IPS DF 4.7 (cell line): ENCODE measurements at regions not wholly inside any gene's neighbourhood (a gene's known extent, or its start where the extent isn't known, plus 50 kb on each side); places are given as distances from the start of the nearest gene placed in this dataset.

Experiments used
- DNase-seq: peaks from one replicate; pipeline ENCODE4 v3.0.0-alpha.2; 2013; ENCODE audit warnings: low spot score; ENCODE audit errors: extremely low read depth

- DNase-seq: no peak
Measured at GRCh38 chr13:97561182-97561581, 127.2 kb downstream of the RAP2A start.

DNA sequence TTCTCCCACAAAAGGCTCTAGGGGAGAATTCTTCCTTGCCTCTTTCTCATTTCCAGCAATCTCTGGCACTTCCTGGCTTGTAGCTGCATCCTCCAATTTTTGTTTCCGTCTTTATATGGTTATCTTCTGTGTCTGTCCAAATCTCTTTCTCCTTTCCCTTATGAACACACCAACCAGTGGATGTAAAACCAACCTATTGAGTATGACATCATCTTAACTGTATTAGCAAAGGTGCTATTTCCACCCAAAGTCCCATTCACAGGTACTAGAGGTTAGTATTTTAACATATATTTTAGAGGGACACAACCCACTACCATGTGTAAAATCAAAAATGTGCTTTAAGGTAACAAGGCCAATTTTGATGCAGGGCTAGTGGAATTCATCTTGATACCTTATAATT lies 129.0 kb downstream of the RAP2A start:
- DNase-seq: no peak

GRCh38 chr13:97564956-97565355 lies 131.0 kb downstream of the RAP2A start:
- DNase-seq: no peak

DNA sequence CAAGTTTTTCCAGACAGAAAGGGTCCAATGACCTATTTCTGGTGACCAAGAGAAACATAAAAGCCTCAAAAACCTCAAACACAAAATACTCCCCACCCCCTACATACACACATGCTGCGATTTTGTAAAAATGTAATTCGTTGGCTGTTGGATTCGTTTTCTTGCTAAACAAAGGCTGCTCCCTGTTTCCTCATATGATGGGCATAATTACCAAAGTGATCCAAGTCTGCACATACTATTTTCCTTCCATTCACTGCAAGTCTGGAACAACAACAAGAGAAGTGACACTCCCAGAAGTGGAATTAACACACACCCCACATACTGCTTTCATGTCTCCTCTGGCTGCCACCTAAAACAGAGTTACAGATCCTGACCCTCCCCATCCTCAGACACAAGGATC lies 131.9 kb downstream of the RAP2A start:
- DNase-seq: no peak

DNA sequence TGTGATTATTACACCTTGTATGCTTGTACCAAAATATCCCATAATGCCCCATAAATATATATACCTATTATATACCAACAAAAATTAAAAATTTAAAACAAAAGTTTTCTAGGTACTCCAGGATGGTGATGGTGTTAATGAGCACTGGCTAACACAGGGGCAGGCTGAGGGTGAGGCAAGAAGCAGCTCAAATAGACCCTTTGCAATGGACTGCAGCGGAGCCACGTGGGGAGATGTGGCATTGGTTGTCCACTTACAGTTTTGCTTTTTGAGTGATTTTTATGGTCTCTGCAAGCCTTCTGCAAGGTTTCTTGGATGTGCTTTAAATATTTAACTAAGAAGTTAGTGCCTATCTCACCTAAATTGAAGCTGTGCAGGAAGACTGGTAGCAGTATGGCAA lies 132.9 kb downstream of the RAP2A start:
- no peak for DNase-seq

GRCh38 chr13:97567510-97568243 lies 133.7 kb downstream of the RAP2A start:
- no peak for DNase-seq

DNA sequence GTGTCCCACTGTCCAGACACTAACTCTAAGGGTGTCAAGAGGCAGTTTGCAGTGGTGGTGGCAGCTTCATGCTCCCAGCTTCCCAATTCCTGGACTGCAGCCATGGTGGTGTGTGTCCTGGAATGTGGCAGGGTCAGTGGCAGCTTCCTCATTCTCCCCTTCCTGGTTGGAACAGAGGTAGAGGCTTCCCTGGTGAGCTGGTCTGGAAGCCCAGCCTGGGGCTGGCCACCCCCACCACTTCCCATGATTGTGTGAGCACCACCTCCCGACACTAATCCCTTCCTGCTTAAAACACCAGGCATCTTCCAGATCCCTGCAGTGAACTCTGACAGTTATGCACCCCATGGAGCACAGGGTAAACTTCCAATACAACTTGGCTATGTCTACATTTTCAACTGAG lies 134.9 kb downstream of the RAP2A start:
- no peak for DNase-seq

- DNase-seq: no peak
Measured at GRCh38 chr13:97569841-97570240, 135.9 kb downstream of the RAP2A start.

DNA sequence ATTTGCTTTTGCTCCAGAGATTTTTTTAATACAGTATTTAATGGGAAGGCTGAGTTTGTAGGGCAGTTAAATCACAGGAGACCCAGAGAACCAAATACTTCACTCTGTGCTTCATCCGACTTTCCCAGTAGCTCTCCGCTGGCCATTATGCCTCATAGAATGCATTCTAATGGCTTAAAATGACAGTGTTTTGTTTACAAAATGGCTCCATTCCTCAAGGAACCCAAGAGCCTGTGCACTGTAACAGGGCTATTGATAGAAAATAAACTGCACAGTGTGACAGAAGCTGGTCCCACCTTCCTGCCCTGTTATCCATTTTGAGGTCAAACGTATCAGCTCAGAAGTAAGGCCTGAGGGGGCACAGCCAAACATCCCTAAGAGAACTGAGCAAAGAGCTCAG lies 136.5 kb downstream of the RAP2A start:
- DNase-seq: no peak

GRCh38 chr13:97573011-97573410 lies 139.0 kb downstream of the RAP2A start:
- no peak for DNase-seq

GRCh38 chr13:97574926-97575325 lies 141.0 kb downstream of the RAP2A start:
- DNase-seq: peak; percentile 36

GRCh38 chr13:97577026-97577425 lies 143.1 kb downstream of the RAP2A start:
- no peak for DNase-seq

DNA sequence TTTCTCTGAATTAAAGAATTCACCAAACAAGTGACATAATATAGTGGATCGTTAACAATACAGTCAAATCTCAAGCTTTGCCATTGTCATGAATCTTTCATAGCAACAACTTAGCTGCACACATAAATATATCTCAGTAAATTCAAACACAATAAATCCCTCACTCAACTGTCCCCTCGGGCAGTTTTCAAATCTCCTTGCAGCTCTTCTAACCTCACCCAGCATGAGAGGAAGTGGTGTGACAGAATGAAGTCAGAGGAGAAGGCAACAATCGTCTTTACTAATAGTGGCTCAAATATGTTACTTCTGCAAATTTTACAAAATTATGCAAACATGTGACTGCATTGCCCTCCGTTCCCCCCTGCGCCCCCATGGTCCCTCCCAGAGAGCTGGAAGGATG lies 148.2 kb downstream of the RAP2A start:
- DNase-seq: no peak

GRCh38 chr13:97583907-97584497 lies 150.0 kb downstream of the RAP2A start:
- no peak for DNase-seq

DNA sequence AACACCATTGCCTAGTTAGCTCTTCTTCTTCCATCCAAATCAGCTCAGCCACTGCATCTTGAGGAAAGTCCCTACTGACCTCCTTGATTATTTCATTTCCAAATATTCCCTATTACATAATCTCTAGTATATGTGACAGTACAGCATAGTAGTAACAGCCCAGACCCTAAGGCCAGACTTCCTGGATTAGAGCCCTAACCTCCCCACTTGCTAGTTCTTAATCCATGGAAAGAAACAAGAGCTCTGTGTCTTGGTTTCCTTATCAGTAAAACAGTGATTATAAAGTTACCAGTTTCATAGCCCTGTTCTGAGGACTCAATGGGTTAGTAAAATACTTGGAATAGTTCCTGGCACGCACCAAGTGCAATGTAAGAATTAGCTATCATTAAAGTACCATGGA lies 153.0 kb downstream of the RAP2A start:
- no peak for DNase-seq

DNA sequence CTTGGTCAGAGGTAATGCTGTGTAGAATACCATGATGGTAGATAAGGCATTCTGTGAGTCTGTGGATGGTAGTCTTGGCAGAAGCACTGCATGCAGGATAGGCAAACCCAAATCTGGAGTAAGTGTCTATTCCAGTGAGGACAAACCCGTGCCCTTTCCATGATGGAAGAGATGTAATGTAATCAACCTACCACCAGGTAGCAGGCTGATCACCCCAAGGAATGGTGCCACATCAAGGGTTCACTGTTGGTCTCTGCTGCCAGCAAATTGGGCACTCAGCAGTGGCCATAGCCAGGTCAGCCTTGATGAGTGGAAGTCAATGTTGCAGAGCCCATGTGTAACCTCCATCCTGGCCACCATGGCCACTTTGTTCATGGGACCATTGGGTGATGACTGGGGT lies 155.0 kb downstream of the RAP2A start:
- DNase-seq: no peak

GRCh38 chr13:97600458-97601075 lies 166.6 kb downstream of the RAP2A start:
- no peak for DNase-seq

DNA sequence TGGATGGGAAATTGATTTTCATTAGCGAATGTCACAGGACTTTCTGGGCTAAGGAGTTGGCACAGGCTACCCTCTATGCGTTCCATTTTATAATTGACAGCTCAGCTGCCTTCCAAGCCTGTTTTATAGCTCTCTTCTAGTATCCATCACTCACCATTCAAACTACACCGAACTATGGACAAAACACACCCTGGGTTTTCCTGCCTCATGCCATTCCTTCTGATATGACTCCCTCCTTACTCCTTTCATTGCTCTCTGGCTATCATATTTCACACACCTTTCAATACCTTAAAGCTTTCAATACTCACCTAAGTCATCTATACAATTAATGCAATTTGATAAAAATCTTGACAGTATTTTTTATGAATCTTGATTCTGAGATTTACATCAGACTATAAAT lies 181.3 kb downstream of the RAP2A start:
- no peak for DNase-seq

DNA sequence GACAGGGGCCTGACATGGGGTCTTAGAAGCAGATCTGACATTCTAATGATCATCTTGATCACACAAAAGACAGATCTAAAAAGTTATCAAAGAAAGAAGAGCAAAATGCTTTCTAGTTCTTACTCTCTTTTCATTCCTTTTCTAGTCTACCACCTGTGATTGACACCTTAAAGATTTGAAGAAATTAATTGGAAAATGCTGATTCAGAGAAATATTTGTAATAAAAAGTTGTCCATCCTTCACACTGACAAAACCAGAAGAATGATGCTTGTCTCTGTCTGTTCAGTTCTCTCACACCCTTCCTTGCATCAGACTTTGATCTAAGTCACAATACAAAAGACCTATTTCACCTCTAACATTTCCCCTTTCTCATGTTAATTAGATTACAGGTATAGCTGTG lies 182.4 kb downstream of the RAP2A start:
- DNase-seq: no peak

DNA sequence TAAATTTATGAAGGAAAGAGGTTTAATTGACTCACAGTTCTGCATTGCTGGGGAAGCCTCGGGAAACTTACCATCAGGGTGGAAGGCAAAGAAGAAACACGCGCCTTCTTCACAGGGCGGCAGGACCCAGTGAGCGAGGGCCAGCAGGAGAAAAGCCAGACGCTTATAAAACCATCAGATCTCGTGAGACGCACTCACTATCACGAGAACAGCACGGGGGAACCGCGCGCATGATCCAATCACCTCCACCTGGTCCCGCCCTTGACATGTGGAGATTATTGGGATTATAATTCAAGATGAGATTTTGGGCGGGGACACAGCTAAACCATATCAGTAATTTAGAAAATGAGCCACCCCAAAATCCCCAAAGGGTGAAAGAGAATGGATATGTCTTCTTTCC lies 187.1 kb downstream of the RAP2A start:
- DNase-seq: no peak

DNA sequence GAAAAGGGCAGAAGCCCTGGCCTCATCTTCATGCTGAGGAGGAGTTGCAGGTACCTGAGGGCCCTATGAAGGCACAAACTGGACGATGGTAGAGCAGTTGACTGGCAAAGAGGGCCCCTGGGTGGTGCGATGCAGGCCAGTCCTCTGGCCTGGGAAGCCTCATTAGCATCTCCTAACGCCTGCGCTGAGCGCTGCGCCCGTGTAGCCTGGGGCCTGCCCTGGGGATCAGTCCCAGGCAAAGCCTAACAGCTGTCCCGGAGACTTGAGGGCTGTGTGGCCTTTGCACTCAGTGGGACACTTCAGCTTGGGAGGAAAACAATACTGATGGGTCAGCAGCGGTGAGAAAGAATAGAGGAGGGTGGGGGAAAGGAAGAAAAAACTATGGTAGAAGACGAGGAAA lies 187.7 kb downstream of the RAP2A start:
- no peak for DNase-seq

- DNase-seq: no peak
Measured at GRCh38 chr13:97627566-97627965, 193.6 kb downstream of the RAP2A start.
